ENCODE measurements at regions not wholly inside any gene's neighbourhood (a gene's known extent, or its start where the extent isn't known, plus 50 kb on each side); places are given as distances from the start of the nearest gene placed in this dataset.

GRCh38 chr2:228698963-228699362 is 517.5 kb upstream of the SPHKAP start:
- Histone ChIP-seq H3K4me3 (no peak overlapping the region), H3K9me3 (no peaks in the 10 kb centered on the region), H3K27me3 (replicated peaks; ENCODE audit: insufficient read depth) (no peaks in the 10 kb centered on the region), H3K36me3 (no peaks in the 10 kb centered on the region), H3K27ac (no peak overlapping the region), H3K4me1 (replicated peaks) (no peaks in the 10 kb centered on the region)
- WGBS, result 64% methylated on average over 3 of the region's 3 CpGs
- intact Hi-C loops (cut with DNase I), result no loop called here
- TF ChIP-seq CTCF (IDR thresholded peaks at IDR 0.05) (no peak), POLR2A (IDR thresholded peaks at IDR 0.05) (no peak), POLR2AphosphoS5 (IDR thresholded peaks at IDR 0.05) (no peak)
- no peak for DNase-seq (ENCODE audit: low spot score)

GRCh38 chr2:228697456-228697855 is 516.0 kb upstream of the SPHKAP start:
- 84% methylated on average over 3 of the region's 3 CpGs for WGBS
- TF ChIP-seq CTCF (IDR thresholded peaks at IDR 0.05) (no peak), POLR2AphosphoS5 (IDR thresholded peaks at IDR 0.05) (no peak), POLR2A (IDR thresholded peaks at IDR 0.05) (no peak)
- DNase-seq (ENCODE audit: low spot score), result no peak
- no peaks in the 10 kb centered on the region for H3K27me3 ChIP-seq (replicated peaks; ENCODE audit: insufficient read depth)
- intact Hi-C loops (cut with DNase I), result no loop called here
- no peak overlapping the region for H3K27ac ChIP-seq
- H3K36me3 ChIP-seq, result no peaks in the 10 kb centered on the region
- no peaks in the 10 kb centered on the region for H3K4me1 ChIP-seq (replicated peaks)
- H3K4me3 ChIP-seq, result no peak overlapping the region
- H3K9me3 ChIP-seq, result no peaks in the 10 kb centered on the region

DNA sequence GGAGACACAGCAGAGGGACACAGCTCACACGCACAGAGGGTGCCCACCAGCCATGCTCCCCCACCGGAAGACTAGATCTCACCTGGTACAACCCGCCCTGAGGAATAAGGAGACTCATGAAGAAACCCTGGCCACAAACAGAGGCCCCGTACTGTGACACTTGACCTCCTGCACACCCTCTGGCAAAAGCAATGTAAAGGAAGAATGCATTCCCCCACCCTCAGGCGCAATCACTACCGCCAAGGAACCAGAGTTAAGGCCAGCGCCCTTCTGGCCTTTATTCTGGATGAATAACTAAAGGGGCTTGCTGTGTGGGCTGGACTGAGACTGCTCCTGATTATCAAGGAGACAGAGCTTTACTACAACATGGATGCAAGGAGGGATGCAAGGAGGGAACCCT is 509.2 kb upstream of the SPHKAP start:
- Histone ChIP-seq H3K36me3 (no peaks in the 10 kb centered on the region), H3K27ac (no peak overlapping the region), H3K4me3 (no peak overlapping the region), H3K9me3 (no peaks in the 10 kb centered on the region), H3K27me3 (replicated peaks; ENCODE audit: insufficient read depth) (no peaks in the 10 kb centered on the region), H3K4me1 (replicated peaks) (no peaks in the 10 kb centered on the region)
- TF ChIP-seq POLR2AphosphoS5 (IDR thresholded peaks at IDR 0.05) (no peak), POLR2A (IDR thresholded peaks at IDR 0.05) (no peak), CTCF (IDR thresholded peaks at IDR 0.05) (no peak)
- intact Hi-C loops (cut with DNase I), result no loop called here
- 80% methylated on average over 7 of the region's 7 CpGs for WGBS
- no peak for DNase-seq (ENCODE audit: low spot score)

- Histone ChIP-seq H3K36me3 (no peaks in the 10 kb centered on the region), H3K27ac (no peak overlapping the region), H3K4me1 (replicated peaks) (no peaks in the 10 kb centered on the region), H3K4me3 (no peak overlapping the region), H3K9me3 (no peaks in the 10 kb centered on the region), H3K27me3 (replicated peaks; ENCODE audit: insufficient read depth) (no peaks in the 10 kb centered on the region)
- no peak for TF ChIP-seq POLR2A (IDR thresholded peaks at IDR 0.05)
- no peak for TF ChIP-seq CTCF (IDR thresholded peaks at IDR 0.05)
- TF ChIP-seq POLR2AphosphoS5 (IDR thresholded peaks at IDR 0.05), result no peak
- intact Hi-C loops (cut with DNase I), result loop anchor here (5.0 to 10.0 kb wide), 2 partner anchors 583 to 896 kb away; partner anchors contain the start of gene PID1
- 22% methylated on average over 7 of the region's 7 CpGs for WGBS
- DNase-seq (ENCODE audit: low spot score), result no peak
Measured at GRCh38 chr2:228689053-228689452, 507.6 kb upstream of the SPHKAP start.

- intact Hi-C loops (cut with DNase I), result loop anchor here (5.0 to 10.0 kb wide), 2 partner anchors 584 to 897 kb away; partner anchors contain the start of gene PID1
- no peaks in the 10 kb centered on the region for H3K27me3 ChIP-seq (replicated peaks; ENCODE audit: insufficient read depth)
- DNase-seq (ENCODE audit: low spot score), result no peak
- H3K4me1 ChIP-seq (replicated peaks), result no peaks in the 10 kb centered on the region
- no peak overlapping the region for H3K4me3 ChIP-seq
- TF ChIP-seq CTCF (IDR thresholded peaks at IDR 0.05) (no peak), POLR2A (IDR thresholded peaks at IDR 0.05) (no peak), POLR2AphosphoS5 (IDR thresholded peaks at IDR 0.05) (no peak)
- WGBS, result 62% methylated on average over 5 of the region's 5 CpGs
- H3K36me3 ChIP-seq, result no peaks in the 10 kb centered on the region
- H3K27ac ChIP-seq, result no peak overlapping the region
- no peaks in the 10 kb centered on the region for H3K9me3 ChIP-seq
Measured at GRCh38 chr2:228688007-228688645, 506.6 kb upstream of the SPHKAP start.
